K562 (cell line): ENCODE measurements at regions not wholly inside any gene's neighbourhood (a gene's known extent, or its start where the extent isn't known, plus 50 kb on each side); places are given as distances from the start of the nearest gene placed in this dataset.
"Not testable (repeated sequence)": the region's sequence is repeated elsewhere in the genome, so short reads cannot be mapped to it uniquely, and the experiment has no call there.

Experiments used
- ATAC-seq: fragments of 200-7000 bp; cut with Tn5 transposase; 3 replicates; pipeline ENCODE4 v1.9.1; 2020; ENCODE audit warnings: moderate library complexity
- BruUV-seq: library from RNA; stranded (reverse); fragments of 400-500 nt; replicated peaks from 2 replicates; lab custom pipeline; 2021; lab: Mats Ljungman, UMichigan
- CTCF ChIA-PET: fragments of 300-600 bp; formaldehyde crosslinking; extraction: SDS; loops from one replicate; lab custom pipeline; 2021; ENCODE audit warnings: low intra/inter-chr PET ratio; lab: Yijun Ruan, JAX
- POLR2A ChIA-PET: fragments of 300-600, 350-650 bp; sonication (Branson Sonifier 250); formaldehyde crosslinking; extraction: SDS; loops from one replicate; lab custom pipeline; 2021; ENCODE audit warnings: antibody characterized with exemption, inconsistent platforms; lab: Yijun Ruan, JAX
- DNase-seq, 4 experiments: peaks; one replicate each; pipeline versions ENCODE4 v3.0.0 to v3.0.0-alpha.2; 2011 to 2018; ENCODE audit warnings: low spot score in 3 of 4, mixed read lengths in 3 of 4; ENCODE audit errors: extremely low read depth in 1 of 4
- FAIRE-seq: peaks from 2 replicates; lab custom pipeline; 2011; peaks lifted over from hg19 to GRCh38; lab: Jason Lieb, UNC
- H2AFZ ChIP-seq: 2 replicates; pipeline ENCODE4 v1.6.0; 2011; ENCODE audit warnings: low read depth, low read length, control low read depth, inconsistent platforms
- H3K27ac ChIP-seq: fragments of 200-600 bp; 3 replicates; pipeline ENCODE4 v1.8.0; 2011; ENCODE audit warnings: low read depth, mild to moderate bottlenecking, control low read depth, inconsistent platforms, low read length, moderate library complexity, mixed read lengths; ENCODE audit errors: extremely low read depth
- H3K27me3 ChIP-seq, 2 experiments: fragments of 300-600 bp in 1 of 2; 2 replicates in 1 of 2; 3 replicates in 1 of 2; pipeline versions ENCODE4 v1.6.0 to v1.8.0; 2011; ENCODE audit warnings: inconsistent platforms in 2 of 2, low read length in 2 of 2, mild to moderate bottlenecking in 1 of 2, mixed read lengths in 1 of 2, moderate library complexity in 1 of 2; ENCODE audit not compliant: control insufficient read depth in 2 of 2, insufficient read depth in 2 of 2
- H3K36me3 ChIP-seq: fragments of 300-600 bp; 3 replicates; pipeline ENCODE4 v1.8.0; 2011; ENCODE audit warnings: mild to moderate bottlenecking, low read length, inconsistent platforms; ENCODE audit not compliant: control insufficient read depth, insufficient read depth
- H3K4me1 ChIP-seq, 2 experiments: fragments of 200-600 bp in 1 of 2; replicated peaks in 1 of 2; 2 replicates in 1 of 2; 3 replicates in 1 of 2; pipeline versions ENCODE4 v1.5.1 to v1.8.0; 2011; ENCODE audit warnings: inconsistent platforms in 2 of 2, low read length in 2 of 2, mild to moderate bottlenecking in 1 of 2, mixed read lengths in 1 of 2, moderate library complexity in 1 of 2; ENCODE audit not compliant: control insufficient read depth in 2 of 2, insufficient read depth in 2 of 2
- H3K4me2 ChIP-seq: 2 replicates; pipeline ENCODE4 v1.6.1; 2011; ENCODE audit warnings: low read length, control low read depth, inconsistent platforms, mixed read lengths; ENCODE audit not compliant: insufficient read depth
- H3K4me3 ChIP-seq: fragments of 200-600 bp; sonication (generic), shearing (Covaris generic); 2 replicates; pipeline ENCODE4 v1.5.1; 2016; ENCODE audit warnings: control low read depth, inconsistent platforms
- H3K79me2 ChIP-seq: fragments of 200-600 bp; 3 replicates; pipeline ENCODE4 v1.8.0; 2011; ENCODE audit warnings: low read length, inconsistent platforms; ENCODE audit not compliant: control insufficient read depth, insufficient read depth
- H3K9ac ChIP-seq, 2 experiments: 2 replicates each; pipeline versions ENCODE4 v1.6.0 to v1.6.1; 2011; ENCODE audit warnings: low read depth in 2 of 2, low read length in 2 of 2, control low read depth in 1 of 2, inconsistent platforms in 1 of 2, mild to moderate bottlenecking in 1 of 2, mixed read lengths in 1 of 2; ENCODE audit not compliant: insufficient read depth in 1 of 2
- H3K9me1 ChIP-seq: one replicate; pipeline ENCODE4 v1.6.0; 2011; ENCODE audit warnings: inconsistent platforms, mild to moderate bottlenecking, low read length, moderate library complexity; ENCODE audit not compliant: control insufficient read depth, insufficient read depth
- H3K9me3 ChIP-seq: replicated peaks from 2 replicates; pipeline ENCODE4 v1.5.1; 2011; ENCODE audit warnings: low read depth, low read length, inconsistent platforms; ENCODE audit not compliant: control insufficient read depth, insufficient read depth
- H4K20me1 ChIP-seq: replicated peaks from 2 replicates; pipeline ENCODE4 v1.6.1; 2011; ENCODE audit warnings: low read length, inconsistent platforms, mixed read lengths; ENCODE audit not compliant: control insufficient read depth, insufficient read depth
- BRF2 ChIP-seq: IDR thresholded peaks from 3 replicates; pipeline ENCODE4 v1.6.1; 2011; ENCODE audit warnings: borderline replicate concordance, mild to moderate bottlenecking; ENCODE audit not compliant: insufficient read length, insufficient read depth
- CC2D1A ChIP-seq: fragments of 450-650 bp; IDR thresholded peaks from 2 replicates; pipeline ENCODE4 v1.6.1; 2017; ENCODE audit warnings: mild to moderate bottlenecking
- POLR3A ChIP-seq: IDR thresholded peaks from 2 replicates; pipeline ENCODE4 v1.6.1; 2011; ENCODE audit warnings: borderline replicate concordance, mild to moderate bottlenecking, moderate library complexity; ENCODE audit not compliant: insufficient read length, insufficient read depth; ENCODE audit errors: extremely low read depth
- SIX5 ChIP-seq, 2 experiments: IDR thresholded peaks; 2 replicates each; pipeline ENCODE4 v1.6.1; 2011; ENCODE audit warnings: low read length in 2 of 2, borderline replicate concordance in 1 of 2, low read depth in 1 of 2, mild to moderate bottlenecking in 1 of 2, moderate library complexity in 1 of 2; ENCODE audit not compliant: insufficient read depth in 1 of 2
- ZBTB17 ChIP-seq: fragments of 450-650 bp; formaldehyde crosslinking; IDR thresholded peaks from 2 replicates; pipeline ENCODE4 v1.4.0; 2020; ENCODE audit warnings: mild to moderate bottlenecking
- ZNF140 ChIP-seq: fragments of 250-450 bp; sonication (Bioruptor Pico); IDR thresholded peaks from 2 replicates; pipeline ENCODE4 v1.8.0; 2021; ENCODE audit warnings: moderate library complexity, mild to moderate bottlenecking, inconsistent platforms
- WGBS: fragments of 100-300 bp; shearing (Covaris generic); methylation state at CpG from one replicate; pipeline ENCODE4 v1.1.6; 2016; ENCODE audit warnings: low coverage, mixed read lengths; ENCODE audit not compliant: insufficient coverage; ENCODE audit errors: missing lambda C conversion rate; 5-methylcytosine and 5-hydroxymethylcytosine counted together
- in situ Hi-C: fragments of 300-500 bp; cut with MboI; formaldehyde crosslinking; loops from 4 replicates; pipeline ENCODE4 v1.15.0; 2018; ENCODE audit warnings: inconsistent platforms, mixed read lengths
- intact Hi-C: fragments of 100-400 bp; cut with micrococcal nuclease; formaldehyde crosslinking; loops from 2 replicates; pipeline ENCODE4 v1.14.2; 2022

GRCh38 chr18:29726646-29727045 is 1315.9 kb downstream of the DSC3 start:
- WGBS = 0% methylated on average over 2 of the region's 2 CpGs
- POLR2A ChIA-PET = no interaction called here
- H4K20me1 ChIP-seq = no peaks in the 10 kb centered on the region
- intact Hi-C loops (no loop called here), in situ Hi-C loops (no loop called here)
- H3K4me3 ChIP-seq = no peak overlapping the region
- no peaks in the 10 kb centered on the region for H3K36me3 ChIP-seq
- H3K79me2 ChIP-seq = no peaks in the 10 kb centered on the region
- ATAC-seq = no peak
- H3K9ac ChIP-seq = no peak overlapping the region
- H3K27ac ChIP-seq = no peak overlapping the region
- no peaks in the 10 kb centered on the region; the same call in 1 of the 2 replicates for H3K9me3 ChIP-seq
- no peaks in the 10 kb centered on the region for H3K9me1 ChIP-seq
- no peak overlapping the region for H3K4me2 ChIP-seq
- H2AFZ ChIP-seq = no peak overlapping the region
- no peak for FAIRE-seq
- no peak for DNase-seq
- no TSS peak for BruUV-seq
- H3K27me3 ChIP-seq = no peaks in the 10 kb centered on the region
- CTCF ChIA-PET = no interaction called here
- no peak for TF ChIP-seq SIX5 (IDR thresholded peaks at IDR 0.05; ENCODE audit: borderline replicate concordance in 1 of 2, insufficient read depth in 1 of 2, low read depth in 1 of 2, low read length in 2 of 2)
- no peak for TF ChIP-seq POLR3A
- TF ChIP-seq CC2D1A = no peak
- TF ChIP-seq BRF2 = no peak
- no peak for TF ChIP-seq ZNF140 (CRISPR knock-in tag)
- TF ChIP-seq ZBTB17 = no peak
- no peaks in the 10 kb centered on the region for H3K4me1 ChIP-seq

GRCh38 chr18:29723486-29723885 is 1319.1 kb downstream of the DSC3 start:
- H3K9ac ChIP-seq, H3K9me1 ChIP-seq, H3K36me3 ChIP-seq, H4K20me1 ChIP-seq, H3K4me3 ChIP-seq, BruUV-seq, FAIRE-seq, in situ Hi-C loops, H3K9me3 ChIP-seq, ATAC-seq, H3K79me2 ChIP-seq, H3K27ac ChIP-seq, H2AFZ ChIP-seq, H3K27me3 ChIP-seq, POLR2A ChIA-PET, DNase-seq, H3K4me1 ChIP-seq, intact Hi-C loops, H3K4me2 ChIP-seq, CTCF ChIA-PET: not testable (repeated sequence)
- 2% methylated on average over 11 of the region's 21 CpGs for WGBS

- H3K79me2 ChIP-seq, H2AFZ ChIP-seq, H3K4me2 ChIP-seq, H3K9me3 ChIP-seq, ATAC-seq, FAIRE-seq, H3K27me3 ChIP-seq, BruUV-seq, H3K9me1 ChIP-seq, DNase-seq, POLR2A ChIA-PET, CTCF ChIA-PET, H3K36me3 ChIP-seq, H3K27ac ChIP-seq, H4K20me1 ChIP-seq, H3K4me1 ChIP-seq, in situ Hi-C loops, H3K4me3 ChIP-seq, intact Hi-C loops, H3K9ac ChIP-seq: not testable (repeated sequence)
- 2% methylated on average over 8 of the region's 8 CpGs for WGBS
These were observed 1326.6 kb downstream of the DSC3 start for GRCh38 chr18:29715960-29716359.
